HepG2 (cell line): ENCODE measurements at regions not wholly inside any gene's neighbourhood (a gene's known extent, or its start where the extent isn't known, plus 50 kb on each side); places are given as distances from the start of the nearest gene placed in this dataset.

Source experiments
- ATAC-seq: fragments of 200-7000 bp; cut with Tn5 transposase; 3 replicates; pipeline ENCODE4 v1.9.1; 2020; ENCODE audit warnings: mild to moderate bottlenecking, moderate library complexity
- BruUV-seq: library from RNA; stranded (reverse); fragments of 400-500 nt; replicated peaks from 2 replicates; lab custom pipeline; 2021; lab: Mats Ljungman, UMichigan
- CTCF ChIA-PET: fragments of 300-600 bp; formaldehyde crosslinking; extraction: SDS; loops from one replicate; lab custom pipeline; 2021; ENCODE audit warnings: low total read pairs, inconsistent platforms, low intra/inter-chr PET ratio; lab: Yijun Ruan, JAX
- POLR2A ChIA-PET: fragments of 350-600 bp; sonication (Branson Sonifier 250); formaldehyde crosslinking; loops from one replicate; lab custom pipeline; 2020; ENCODE audit warnings: antibody characterized with exemption, inconsistent platforms; lab: Yijun Ruan, JAX
- DNase-seq: peaks from one replicate; pipeline ENCODE4 v3.0.0-alpha.2; 2015; ENCODE audit warnings: low spot score
- FAIRE-seq: peaks from 3 replicates; lab custom pipeline; 2011; peaks lifted over from hg19 to GRCh38; lab: Jason Lieb, UNC
- H2AFZ ChIP-seq: one replicate; pipeline ENCODE4 v1.6.1; 2011; ENCODE audit warnings: low read length, inconsistent platforms
- H3K27ac ChIP-seq: fragments of 300-600 bp; 3 replicates; pipeline ENCODE4 v1.8.0; 2011; ENCODE audit warnings: mixed run types, mild to moderate bottlenecking, mixed read lengths, low read length, inconsistent platforms; ENCODE audit not compliant: insufficient read depth; ENCODE audit errors: extremely low read length
- H3K27me3 ChIP-seq, 2 experiments: fragments of 200-600 bp in 1 of 2; 2 replicates in 1 of 2; 3 replicates in 1 of 2; pipeline versions ENCODE4 v1.6.0 to v1.8.0; 2011; ENCODE audit warnings: low read length in 2 of 2, mild to moderate bottlenecking in 2 of 2, moderate library complexity in 2 of 2, inconsistent platforms in 1 of 2; ENCODE audit not compliant: insufficient read depth in 2 of 2, control insufficient read depth in 1 of 2
- H3K36me3 ChIP-seq, 2 experiments: fragments of 200-600 bp in 1 of 2; replicated peaks in 1 of 2; 2 replicates in 1 of 2; 3 replicates in 1 of 2; pipeline versions ENCODE4 v1.5.1 to v1.8.0; 2011; ENCODE audit warnings: low read length in 2 of 2, inconsistent platforms in 1 of 2; ENCODE audit not compliant: insufficient read depth in 2 of 2, control insufficient read depth in 1 of 2
- H3K4me1 ChIP-seq: 2 replicates; pipeline ENCODE4 v1.5.1; 2012; ENCODE audit warnings: low read length, inconsistent platforms; ENCODE audit not compliant: insufficient read depth
- H3K4me2 ChIP-seq: 2 replicates; pipeline ENCODE4 v1.6.0; 2011; ENCODE audit warnings: low read depth, low read length, inconsistent platforms
- H3K4me3 ChIP-seq, 3 experiments: fragments of 200-600 bp in 1 of 3; sonication (generic), shearing (Covaris generic) in 1 of 3; replicated peaks in 1 of 3; 2 replicates each; pipeline ENCODE4 v1.5.1; 2011 to 2016; ENCODE audit warnings: low read length in 3 of 3, inconsistent platforms in 2 of 3, low read depth in 2 of 3, mild to moderate bottlenecking in 2 of 3, control low read depth in 1 of 3, mixed read lengths in 1 of 3; ENCODE audit not compliant: insufficient read depth in 1 of 3
- H3K79me2 ChIP-seq: one replicate; pipeline ENCODE4 v1.6.1; 2011; ENCODE audit warnings: low read length, inconsistent platforms; ENCODE audit not compliant: insufficient read depth
- H3K9ac ChIP-seq: 2 replicates; pipeline ENCODE4 v1.6.0; 2011; ENCODE audit warnings: mild to moderate bottlenecking, low read depth, low read length, inconsistent platforms; ENCODE audit not compliant: insufficient read depth
- H3K9me3 ChIP-seq: 2 replicates; pipeline ENCODE4 v1.5.1; 2012; ENCODE audit warnings: mild to moderate bottlenecking, low read length
- H4K20me1 ChIP-seq: 2 replicates; pipeline ENCODE4 v1.6.0; 2011; ENCODE audit warnings: inconsistent platforms, mild to moderate bottlenecking, low read length, moderate library complexity; ENCODE audit not compliant: insufficient read depth
- EZH2 ChIP-seq: conservative IDR thresholded peaks from 2 replicates; pipeline ENCODE4 v1.6.1; 2012; ENCODE audit warnings: mild to moderate bottlenecking, low read depth, low read length, moderate library complexity
- NBN ChIP-seq: fragments of 450-650 bp; conservative IDR thresholded peaks from 2 replicates; pipeline ENCODE4 v1.6.1; 2017
- NFKBIZ ChIP-seq: IDR thresholded peaks from 2 replicates; pipeline ENCODE4 v1.6.1; 2018; ENCODE audit warnings: missing genetic modification reagents, missing compliant biosample characterization
- PPARG ChIP-seq: conservative IDR thresholded peaks from 2 replicates; pipeline ENCODE4 v1.6.1; 2016; ENCODE audit warnings: missing biosample characterization, missing genetic modification reagents
- PRDM4 ChIP-seq: sonication (generic); formaldehyde crosslinking; IDR thresholded peaks from 2 replicates; pipeline ENCODE4 v1.9.0; 2021; ENCODE audit warnings: missing genetic modification reagents, borderline replicate concordance
- PTBP1 ChIP-seq: fragments of 200-400 bp; formaldehyde crosslinking; IDR thresholded peaks from 2 replicates; pipeline ENCODE4 v1.6.1; 2018; ENCODE audit warnings: low read length, low read depth; ENCODE audit not compliant: poor library complexity, severe bottlenecking
- TEAD3 ChIP-seq: optimal IDR thresholded peaks from 2 replicates; pipeline ENCODE3; 2016; ENCODE audit warnings: borderline replicate concordance
- ZFP82 ChIP-seq: sonication (generic); formaldehyde crosslinking; IDR thresholded peaks from 2 replicates; pipeline ENCODE4 v1.5.1; 2020; ENCODE audit warnings: mild to moderate bottlenecking, missing genetic modification reagents, borderline replicate concordance
- ZKSCAN8 ChIP-seq: IDR thresholded peaks from 2 replicates; pipeline ENCODE4 v1.6.1; 2016; ENCODE audit warnings: borderline replicate concordance, missing genetic modification reagents, missing compliant biosample characterization
- ZNF274 ChIP-seq: sonication (generic); formaldehyde crosslinking; IDR thresholded peaks from 2 replicates; pipeline ENCODE4 v1.5.1; 2020; ENCODE audit warnings: mild to moderate bottlenecking, missing genetic modification reagents
- ZNF331 ChIP-seq: sonication (generic); formaldehyde crosslinking; IDR thresholded peaks from 2 replicates; pipeline ENCODE4 v1.4.0; 2020; ENCODE audit warnings: missing genetic modification reagents
- ZNF446 ChIP-seq: sonication (generic); formaldehyde crosslinking; IDR thresholded peaks from 2 replicates; pipeline ENCODE4 v1.5.0; 2020; ENCODE audit warnings: mild to moderate bottlenecking, missing genetic modification reagents
- WGBS: methylation state at CpG from one replicate; pipeline ENCODE4 v1.1.6; 2017; ENCODE audit warnings: low lambda C conversion rate; 5-methylcytosine and 5-hydroxymethylcytosine counted together
- in situ Hi-C: cut with HindIII; loops from 2 replicates; pipeline ENCODE4 v1.10.0; 2017; ENCODE audit warnings: low pct_unique_long_range_greater_than_20kb; ENCODE audit not compliant: extremely low pct_ligation_motif_present
- intact Hi-C: fragments of 100-400 bp; cut with micrococcal nuclease; formaldehyde crosslinking; loops from one replicate; pipeline ENCODE4 v1.10.0; 2022; ENCODE audit not compliant: unreplicated experiment
- TF ChIP-seq, protein P1 (sequence below): sonication (generic); formaldehyde crosslinking; IDR thresholded peaks from 2 replicates; pipeline ENCODE4 v1.5.0; 2020; ENCODE audit warnings: missing genetic modification reagents, mild to moderate bottlenecking, borderline replicate concordance
- TF ChIP-seq, protein P2 (sequence below), 2 experiments: sonication (generic) in 1 of 2; formaldehyde crosslinking in 1 of 2; IDR thresholded peaks; 2 replicates each; pipeline versions ENCODE4 v1.6.1 to v1.9.0; 2014 to 2022; ENCODE audit warnings: antibody characterized with exemption in 1 of 2, borderline replicate concordance in 1 of 2, inconsistent platforms in 1 of 2, low read depth in 1 of 2, missing genetic modification reagents in 1 of 2

DNA sequence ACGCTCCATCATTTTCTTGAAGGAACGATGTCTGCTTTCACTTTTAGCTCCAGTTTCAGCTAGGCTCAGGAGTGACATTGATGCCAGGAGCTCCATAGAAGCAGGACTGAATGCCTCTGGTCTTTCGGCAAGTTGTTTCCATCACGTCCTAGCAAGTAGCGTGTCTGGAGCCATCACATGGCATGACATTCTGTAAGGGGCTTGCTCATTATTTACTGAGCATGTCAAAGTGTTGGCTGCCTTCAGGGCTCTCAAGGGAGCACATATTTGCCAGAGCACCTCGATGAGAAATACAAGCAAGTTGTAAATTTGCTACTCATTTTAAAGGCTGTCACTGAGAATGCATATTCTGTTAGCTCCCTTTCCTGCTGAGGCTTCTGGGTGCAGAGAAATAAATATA lies 131.0 kb upstream of the ITGB1 start (continued):
- TF ChIP-seq, protein P1, sequence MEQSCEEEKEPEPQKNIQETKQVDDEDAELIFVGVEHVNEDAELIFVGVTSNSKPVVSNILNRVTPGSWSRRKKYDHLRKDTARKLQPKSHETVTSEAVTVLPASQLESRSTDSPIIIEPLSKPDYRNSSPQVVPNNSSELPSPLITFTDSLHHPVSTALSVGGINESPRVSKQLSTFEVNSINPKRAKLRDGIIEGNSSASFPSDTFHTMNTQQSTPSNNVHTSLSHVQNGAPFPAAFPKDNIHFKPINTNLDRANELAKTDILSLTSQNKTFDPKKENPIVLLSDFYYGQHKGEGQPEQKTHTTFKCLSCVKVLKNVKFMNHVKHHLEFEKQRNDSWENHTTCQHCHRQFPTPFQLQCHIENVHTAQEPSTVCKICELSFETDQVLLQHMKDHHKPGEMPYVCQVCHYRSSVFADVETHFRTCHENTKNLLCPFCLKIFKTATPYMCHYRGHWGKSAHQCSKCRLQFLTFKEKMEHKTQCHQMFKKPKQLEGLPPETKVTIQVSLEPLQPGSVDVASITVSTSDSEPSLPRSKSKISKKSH (CRISPR knock-in tag) = no peak
- TF ChIP-seq PPARG (CRISPR knock-in tag) (no peak), ZNF274 (CRISPR knock-in tag) (no peak)

- no peak overlapping the region for H3K4me2 ChIP-seq
- no peak overlapping the region for H3K27ac ChIP-seq
- H3K4me3 ChIP-seq = no peak overlapping the region
- H3K9me3 ChIP-seq = no peaks in the 10 kb centered on the region
- CTCF ChIA-PET = no interaction called here
- FAIRE-seq (no peak), ATAC-seq (no peak), DNase-seq (no peak)
- H3K4me1 ChIP-seq = no peaks in the 10 kb centered on the region
- no peaks in the 10 kb centered on the region for H3K27me3 ChIP-seq
- WGBS = 14% methylated on average over 1 of the region's 1 CpG
- no peak overlapping the region for H2AFZ ChIP-seq
- no peak overlapping the region for H3K9ac ChIP-seq
- in situ Hi-C loops = no loop called here
- H3K36me3 ChIP-seq = no peaks in the 10 kb centered on the region
- no peaks in the 10 kb centered on the region for H3K79me2 ChIP-seq
- TF ChIP-seq PRDM4 (CRISPR knock-in tag) (no peak), ZNF446 (no peak), PTBP1 (no peak), TEAD3 (CRISPR knock-in tag) (no peak), ZFP82 (CRISPR knock-in tag) (no peak), NFKBIZ (CRISPR knock-in tag) (no peak), NBN (no peak), EZH2 (no peak), ZNF331 (CRISPR knock-in tag) (no peak), ZKSCAN8 (CRISPR knock-in tag) (no peak)
- TF ChIP-seq, protein P2, sequence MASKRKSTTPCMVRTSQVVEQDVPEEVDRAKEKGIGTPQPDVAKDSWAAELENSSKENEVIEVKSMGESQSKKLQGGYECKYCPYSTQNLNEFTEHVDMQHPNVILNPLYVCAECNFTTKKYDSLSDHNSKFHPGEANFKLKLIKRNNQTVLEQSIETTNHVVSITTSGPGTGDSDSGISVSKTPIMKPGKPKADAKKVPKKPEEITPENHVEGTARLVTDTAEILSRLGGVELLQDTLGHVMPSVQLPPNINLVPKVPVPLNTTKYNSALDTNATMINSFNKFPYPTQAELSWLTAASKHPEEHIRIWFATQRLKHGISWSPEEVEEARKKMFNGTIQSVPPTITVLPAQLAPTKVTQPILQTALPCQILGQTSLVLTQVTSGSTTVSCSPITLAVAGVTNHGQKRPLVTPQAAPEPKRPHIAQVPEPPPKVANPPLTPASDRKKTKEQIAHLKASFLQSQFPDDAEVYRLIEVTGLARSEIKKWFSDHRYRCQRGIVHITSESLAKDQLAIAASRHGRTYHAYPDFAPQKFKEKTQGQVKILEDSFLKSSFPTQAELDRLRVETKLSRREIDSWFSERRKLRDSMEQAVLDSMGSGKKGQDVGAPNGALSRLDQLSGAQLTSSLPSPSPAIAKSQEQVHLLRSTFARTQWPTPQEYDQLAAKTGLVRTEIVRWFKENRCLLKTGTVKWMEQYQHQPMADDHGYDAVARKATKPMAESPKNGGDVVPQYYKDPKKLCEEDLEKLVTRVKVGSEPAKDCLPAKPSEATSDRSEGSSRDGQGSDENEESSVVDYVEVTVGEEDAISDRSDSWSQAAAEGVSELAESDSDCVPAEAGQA (IDR thresholded peaks at IDR 0.05; ENCODE audit: low read depth) = no peak
- TF ChIP-seq, protein P2 (CRISPR knock-in tag; IDR thresholded peaks at IDR 0.05; ENCODE audit: borderline replicate concordance) = no peak
- intact Hi-C loops = no loop called here
- BruUV-seq = no TSS peak
- no peaks in the 10 kb centered on the region for H4K20me1 ChIP-seq
- POLR2A ChIA-PET = no interaction called here
These were observed 129.9 kb upstream of the ITGB1 start for GRCh38 chr10:33087922-33088321.
